Ovary (tissue), 3 donors: ENCODE measurements at regions not wholly inside any gene's neighbourhood (a gene's known extent, or its start where the extent isn't known, plus 50 kb on each side); places are given as distances from the start of the nearest gene placed in this dataset.

ENCODE experiments used
- CTCF ChIP-seq, 3 donors: fragments of 450-650 bp in 2 of 3; fragments of 200-600 bp in 1 of 3; IDR thresholded peaks; one replicate each; pipeline versions ENCODE4 v1.5.1 to v1.8.0; 2016 to 2022; ENCODE audit warnings: antibody characterized with exemption in 3 of 3, mild to moderate bottlenecking in 1 of 3
- EP300 ChIP-seq: sonication (generic); formaldehyde crosslinking; IDR thresholded peaks from one replicate; pipeline ENCODE4 v1.6.1; 2017; ENCODE audit warnings: antibody characterized with exemption
- POLR2A ChIP-seq: fragments of 450-650 bp; IDR thresholded peaks from one replicate; pipeline ENCODE4 v1.6.1; 2017; ENCODE audit warnings: antibody characterized with exemption, mild to moderate bottlenecking, moderate library complexity
- donor health status: DM: no; HTN: no; CAD: no.

GRCh38 chr6:11486051-11486450, 51.5 kb upstream of the TMEM170B start:
- TF ChIP-seq POLR2A (no peak), EP300 (no peak), CTCF (IDR thresholded peaks at IDR 0.05) (no peak)
